ENCODE measurements at regions not wholly inside any gene's neighbourhood (a gene's known extent, or its start where the extent isn't known, plus 50 kb on each side); places are given as distances from the start of the nearest gene placed in this dataset.
"Not testable (repeated sequence)": the region's sequence is repeated elsewhere in the genome, so short reads cannot be mapped to it uniquely, and the experiment has no call there.

- no peaks in the 10 kb centered on the region for H3K4me1 ChIP-seq (ENCODE audit: control insufficient read depth, insufficient read depth, low read length)
- H3K27ac ChIP-seq (ENCODE audit: extremely low read depth, low read depth, low read length), result no peak overlapping the region
- H3K9me3 ChIP-seq (ENCODE audit: control insufficient read depth, insufficient read depth, low read depth, low read length), result no peaks in the 10 kb centered on the region
- H3K36me3 ChIP-seq (ENCODE audit: control insufficient read depth in 2 of 2, insufficient read depth in 1 of 2, low read length in 2 of 2), result no peaks in the 10 kb centered on the region
- TF ChIP-seq, protein P1, sequence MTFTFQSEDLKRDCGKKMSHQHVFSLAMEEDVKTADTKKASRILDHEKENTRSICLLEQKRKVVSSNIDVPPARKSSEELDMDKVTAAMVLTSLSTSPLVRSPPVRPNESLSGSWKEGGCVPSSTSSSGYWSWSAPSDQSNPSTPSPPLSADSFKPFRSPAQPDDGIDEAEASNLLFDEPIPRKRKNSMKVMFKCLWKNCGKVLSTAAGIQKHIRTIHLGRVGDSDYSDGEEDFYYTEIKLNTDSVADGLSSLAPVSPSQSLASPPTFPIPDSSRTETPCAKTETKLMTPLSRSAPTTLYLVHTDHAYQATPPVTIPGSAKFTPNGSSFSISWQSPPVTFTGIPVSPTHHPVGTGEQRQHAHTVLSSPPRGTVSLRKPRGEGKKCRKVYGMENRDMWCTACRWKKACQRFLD (tag by site-specific recombination; IDR thresholded peaks at IDR 0.05), result no peak
- TF ChIP-seq PRDM1 (tag by site-specific recombination; IDR thresholded peaks at IDR 0.05), result no peak
- TF ChIP-seq ZNF837 (tag by site-specific recombination; IDR thresholded peaks at IDR 0.05), result no peak
- no peak for TF ChIP-seq ZNF501 (tag by site-specific recombination; IDR thresholded peaks at IDR 0.05)
- TF ChIP-seq, protein P2, sequence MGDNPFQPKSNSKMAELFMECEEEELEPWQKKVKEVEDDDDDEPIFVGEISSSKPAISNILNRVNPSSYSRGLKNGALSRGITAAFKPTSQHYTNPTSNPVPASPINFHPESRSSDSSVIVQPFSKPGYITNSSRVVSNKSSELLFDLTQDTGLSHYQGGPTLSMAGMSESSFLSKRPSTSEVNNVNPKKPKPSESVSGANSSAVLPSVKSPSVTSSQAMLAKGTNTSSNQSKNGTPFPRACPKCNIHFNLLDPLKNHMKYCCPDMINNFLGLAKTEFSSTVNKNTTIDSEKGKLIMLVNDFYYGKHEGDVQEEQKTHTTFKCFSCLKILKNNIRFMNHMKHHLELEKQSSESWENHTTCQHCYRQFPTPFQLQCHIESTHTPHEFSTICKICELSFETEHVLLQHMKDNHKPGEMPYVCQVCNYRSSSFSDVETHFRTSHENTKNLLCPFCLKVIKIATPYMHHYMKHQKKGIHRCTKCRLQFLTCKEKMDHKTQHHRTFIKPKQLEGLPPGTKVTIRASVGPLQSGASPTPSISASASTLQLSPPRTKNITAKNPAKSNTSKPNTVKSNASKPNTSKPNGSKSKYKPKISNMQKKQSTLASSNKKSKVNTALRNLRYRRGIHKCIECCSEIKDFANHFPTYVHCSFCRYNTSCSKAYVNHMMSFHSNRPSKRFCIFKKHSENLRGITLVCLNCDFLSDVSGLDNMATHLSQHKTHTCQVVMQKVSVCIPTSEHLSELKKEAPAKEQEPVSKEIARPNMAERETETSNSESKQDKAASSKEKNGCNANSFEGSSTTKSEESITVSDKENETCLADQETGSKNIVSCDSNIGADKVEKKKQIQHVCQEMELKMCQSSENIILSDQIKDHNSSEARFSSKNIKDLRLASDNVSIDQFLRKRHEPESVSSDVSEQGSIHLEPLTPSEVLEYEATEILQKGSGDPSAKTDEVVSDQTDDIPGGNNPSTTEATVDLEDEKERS (tag by site-specific recombination; IDR thresholded peaks at IDR 0.05), result no peak
- no peak for TF ChIP-seq KLF16 (tag by site-specific recombination; IDR thresholded peaks at IDR 0.05)
- no peak for TF ChIP-seq FEZF1 (tag by site-specific recombination; IDR thresholded peaks at IDR 0.05)
- no peak for TF ChIP-seq ZNF169 (tag by site-specific recombination; IDR thresholded peaks at IDR 0.05)
- no peak for TF ChIP-seq ZFP41 (tag by site-specific recombination; IDR thresholded peaks at IDR 0.05; ENCODE audit: borderline replicate concordance)
- no peak for TF ChIP-seq ZNF558 (tag by site-specific recombination; IDR thresholded peaks at IDR 0.05)
- no peak for TF ChIP-seq ZNF48 (tag by site-specific recombination; IDR thresholded peaks at IDR 0.05)
- no peak for TF ChIP-seq ZNF777 (tag by site-specific recombination; IDR thresholded peaks at IDR 0.05; ENCODE audit: borderline replicate concordance)
- TF ChIP-seq, protein P3, sequence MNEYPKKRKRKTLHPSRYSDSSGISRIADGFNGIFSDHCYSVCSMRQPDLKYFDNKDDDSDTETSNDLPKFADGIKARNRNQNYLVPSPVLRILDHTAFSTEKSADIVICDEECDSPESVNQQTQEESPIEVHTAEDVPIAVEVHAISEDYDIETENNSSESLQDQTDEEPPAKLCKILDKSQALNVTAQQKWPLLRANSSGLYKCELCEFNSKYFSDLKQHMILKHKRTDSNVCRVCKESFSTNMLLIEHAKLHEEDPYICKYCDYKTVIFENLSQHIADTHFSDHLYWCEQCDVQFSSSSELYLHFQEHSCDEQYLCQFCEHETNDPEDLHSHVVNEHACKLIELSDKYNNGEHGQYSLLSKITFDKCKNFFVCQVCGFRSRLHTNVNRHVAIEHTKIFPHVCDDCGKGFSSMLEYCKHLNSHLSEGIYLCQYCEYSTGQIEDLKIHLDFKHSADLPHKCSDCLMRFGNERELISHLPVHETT (tag by site-specific recombination; IDR thresholded peaks at IDR 0.05), result no peak
- TF ChIP-seq ZNF16 (tag by site-specific recombination; IDR thresholded peaks at IDR 0.05; ENCODE audit: low read depth), result no peak
- TF ChIP-seq SP3 (tag by site-specific recombination; IDR thresholded peaks at IDR 0.05), result no peak
- no peak for TF ChIP-seq GLIS1 (tag by site-specific recombination; IDR thresholded peaks at IDR 0.05)
- no peak for TF ChIP-seq ZNF155 (tag by site-specific recombination; IDR thresholded peaks at IDR 0.05)
- no peak for TF ChIP-seq ZNF324 (tag by site-specific recombination; IDR thresholded peaks at IDR 0.05)
- POLR2A ChIA-PET, result no interaction called here
- H3K4me3 ChIP-seq (ENCODE audit: low read depth, low read length), result no peak overlapping the region
- CTCF ChIA-PET, result no interaction called here
Measured at GRCh38 chr10:65110009-65110408, 1588.8 kb downstream of the REEP3 start.

DNA sequence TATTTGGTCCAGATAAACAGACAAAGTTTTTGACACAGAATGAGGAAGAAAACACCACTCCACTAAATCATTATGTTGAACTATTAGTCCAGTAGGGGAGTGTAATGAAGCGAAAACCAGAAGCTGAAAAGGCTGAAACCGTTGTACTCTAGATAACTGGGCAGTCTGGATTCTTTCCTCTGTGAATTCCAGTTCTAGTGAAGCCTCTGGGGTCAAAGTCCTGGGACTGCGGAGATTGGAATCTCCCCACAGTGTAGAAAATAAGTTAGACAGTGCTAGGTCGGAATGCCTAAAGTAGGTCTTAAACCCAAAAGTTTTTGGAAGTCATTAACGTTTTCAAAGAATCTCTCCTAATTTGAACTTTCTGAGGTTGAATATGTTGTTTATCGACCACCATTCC is 1589.9 kb downstream of the REEP3 start:
- H3K4me1 ChIP-seq (ENCODE audit: control insufficient read depth, insufficient read depth, low read length); H3K4me3 ChIP-seq (ENCODE audit: low read depth, low read length); H3K9me3 ChIP-seq (ENCODE audit: control insufficient read depth, insufficient read depth, low read depth, low read length); H3K27ac ChIP-seq (ENCODE audit: extremely low read depth, low read depth, low read length); CTCF ChIA-PET; POLR2A ChIA-PET; H3K36me3 ChIP-seq (ENCODE audit: control insufficient read depth in 2 of 2, insufficient read depth in 1 of 2, low read length in 2 of 2): not testable (repeated sequence)

DNA sequence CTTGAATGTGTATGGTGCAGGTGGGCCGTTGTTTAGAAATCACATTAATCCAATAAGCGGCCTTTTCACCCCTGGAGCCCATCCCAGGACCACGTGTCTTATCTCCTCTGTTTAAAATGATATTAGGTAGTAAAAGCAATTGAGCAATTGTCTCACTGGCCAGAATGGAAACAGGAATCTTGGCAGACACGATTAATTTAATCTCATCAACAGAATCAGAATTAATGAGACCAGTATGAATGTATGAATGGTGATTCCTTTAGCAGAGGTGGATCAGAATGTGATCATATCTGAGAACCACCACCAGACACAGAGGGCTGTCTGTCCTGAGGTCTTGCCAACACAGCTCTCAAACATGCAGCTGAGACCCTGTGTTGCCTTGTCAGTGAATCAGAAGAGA is 1591.4 kb downstream of the REEP3 start:
- Histone ChIP-seq H3K4me3 (ENCODE audit: low read depth, low read length) (no peak overlapping the region), H3K36me3 (ENCODE audit: control insufficient read depth in 2 of 2, insufficient read depth in 1 of 2, low read length in 2 of 2) (no peaks in the 10 kb centered on the region), H3K27ac (ENCODE audit: extremely low read depth, low read depth, low read length) (no peak overlapping the region), H3K9me3 (ENCODE audit: control insufficient read depth, insufficient read depth, low read depth, low read length) (no peaks in the 10 kb centered on the region), H3K4me1 (ENCODE audit: control insufficient read depth, insufficient read depth, low read length) (no peaks in the 10 kb centered on the region)
- POLR2A ChIA-PET, result no interaction called here
- TF ChIP-seq ZNF449 (tag by site-specific recombination; IDR thresholded peaks at IDR 0.05) (no peak), ZNF626 (tag by site-specific recombination; IDR thresholded peaks at IDR 0.05) (no peak), ZFP69B (tag by site-specific recombination; IDR thresholded peaks at IDR 0.05) (no peak)
- CTCF ChIA-PET, result no interaction called here
